ENCODE measurements at regions not wholly inside any gene's neighbourhood (a gene's known extent, or its start where the extent isn't known, plus 50 kb on each side); places are given as distances from the start of the nearest gene placed in this dataset.

DNA sequence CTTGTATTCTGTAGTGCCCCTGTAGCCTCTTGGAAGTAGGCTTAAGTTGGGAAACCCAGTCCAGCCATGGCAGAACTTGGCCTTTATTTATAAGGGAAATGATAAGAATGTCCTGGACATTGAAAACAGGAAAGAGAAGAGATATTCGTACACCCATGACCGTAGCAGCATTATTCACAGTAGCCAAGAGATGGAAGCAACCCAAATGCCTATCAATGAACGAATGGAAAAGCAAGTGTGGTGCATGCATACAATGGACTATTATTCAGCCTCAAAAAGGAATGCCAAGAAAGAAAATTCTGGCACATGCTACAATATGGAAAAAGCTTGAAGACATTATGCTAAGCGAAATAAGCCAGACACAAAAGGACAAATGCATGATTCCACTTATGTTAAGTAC lies 315.3 kb downstream of the CXCL12 start:
- in situ Hi-C loops (cut with HindIII; ENCODE audit: low pct_unique_long_range_greater_than_20kb, low sequenced_read_pairs), result no loop called here
- no peaks in the 10 kb centered on the region for H3K4me1 ChIP-seq (ENCODE audit: control insufficient read depth, insufficient read depth, low read length)
- ATAC-seq, result no peak
- TF ChIP-seq, protein P1, sequence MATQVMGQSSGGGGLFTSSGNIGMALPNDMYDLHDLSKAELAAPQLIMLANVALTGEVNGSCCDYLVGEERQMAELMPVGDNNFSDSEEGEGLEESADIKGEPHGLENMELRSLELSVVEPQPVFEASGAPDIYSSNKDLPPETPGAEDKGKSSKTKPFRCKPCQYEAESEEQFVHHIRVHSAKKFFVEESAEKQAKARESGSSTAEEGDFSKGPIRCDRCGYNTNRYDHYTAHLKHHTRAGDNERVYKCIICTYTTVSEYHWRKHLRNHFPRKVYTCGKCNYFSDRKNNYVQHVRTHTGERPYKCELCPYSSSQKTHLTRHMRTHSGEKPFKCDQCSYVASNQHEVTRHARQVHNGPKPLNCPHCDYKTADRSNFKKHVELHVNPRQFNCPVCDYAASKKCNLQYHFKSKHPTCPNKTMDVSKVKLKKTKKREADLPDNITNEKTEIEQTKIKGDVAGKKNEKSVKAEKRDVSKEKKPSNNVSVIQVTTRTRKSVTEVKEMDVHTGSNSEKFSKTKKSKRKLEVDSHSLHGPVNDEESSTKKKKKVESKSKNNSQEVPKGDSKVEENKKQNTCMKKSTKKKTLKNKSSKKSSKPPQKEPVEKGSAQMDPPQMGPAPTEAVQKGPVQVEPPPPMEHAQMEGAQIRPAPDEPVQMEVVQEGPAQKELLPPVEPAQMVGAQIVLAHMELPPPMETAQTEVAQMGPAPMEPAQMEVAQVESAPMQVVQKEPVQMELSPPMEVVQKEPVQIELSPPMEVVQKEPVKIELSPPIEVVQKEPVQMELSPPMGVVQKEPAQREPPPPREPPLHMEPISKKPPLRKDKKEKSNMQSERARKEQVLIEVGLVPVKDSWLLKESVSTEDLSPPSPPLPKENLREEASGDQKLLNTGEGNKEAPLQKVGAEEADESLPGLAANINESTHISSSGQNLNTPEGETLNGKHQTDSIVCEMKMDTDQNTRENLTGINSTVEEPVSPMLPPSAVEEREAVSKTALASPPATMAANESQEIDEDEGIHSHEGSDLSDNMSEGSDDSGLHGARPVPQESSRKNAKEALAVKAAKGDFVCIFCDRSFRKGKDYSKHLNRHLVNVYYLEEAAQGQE (IDR thresholded peaks at IDR 0.05; ENCODE audit: insufficient read depth in 1 of 2, low read depth in 2 of 2, low read length in 1 of 2), result no peak
- TF ChIP-seq POLR2AphosphoS5 (IDR thresholded peaks at IDR 0.05; ENCODE audit: low read depth, low read length) (no peak), CTCF (IDR thresholded peaks at IDR 0.05) (no peak), SIN3A (IDR thresholded peaks at IDR 0.05; ENCODE audit: borderline replicate concordance, insufficient read depth, low read depth, low read length) (no peak), TCF7L2 (IDR thresholded peaks at IDR 0.05; ENCODE audit: low read depth, low read length) (no peak)
- CTCF ChIA-PET, result no interaction called here
- no peaks in the 10 kb centered on the region for H3K36me3 ChIP-seq (ENCODE audit: control insufficient read depth, insufficient read depth, low read length)
- H3K9me3 ChIP-seq (ENCODE audit: control insufficient read depth, insufficient read depth, low read depth, low read length), result no peaks in the 10 kb centered on the region
- POLR2A ChIA-PET, result no interaction called here
- no peak for DNase-seq (ENCODE audit: low read depth, low spot score)
- BruUV-seq (replicated peaks), result no TSS peak
- H3K4me3 ChIP-seq (ENCODE audit: low read depth in 2 of 2, low read length in 2 of 2), result no peak overlapping the region
- no peak overlapping the region for H3K27ac ChIP-seq (ENCODE audit: low read length)
- H3K27me3 ChIP-seq (ENCODE audit: control insufficient read depth, insufficient read depth, low read length), result no peaks in the 10 kb centered on the region
- intact Hi-C loops (cut with micrococcal nuclease; ENCODE audit: unreplicated experiment), result no loop called here

DNA sequence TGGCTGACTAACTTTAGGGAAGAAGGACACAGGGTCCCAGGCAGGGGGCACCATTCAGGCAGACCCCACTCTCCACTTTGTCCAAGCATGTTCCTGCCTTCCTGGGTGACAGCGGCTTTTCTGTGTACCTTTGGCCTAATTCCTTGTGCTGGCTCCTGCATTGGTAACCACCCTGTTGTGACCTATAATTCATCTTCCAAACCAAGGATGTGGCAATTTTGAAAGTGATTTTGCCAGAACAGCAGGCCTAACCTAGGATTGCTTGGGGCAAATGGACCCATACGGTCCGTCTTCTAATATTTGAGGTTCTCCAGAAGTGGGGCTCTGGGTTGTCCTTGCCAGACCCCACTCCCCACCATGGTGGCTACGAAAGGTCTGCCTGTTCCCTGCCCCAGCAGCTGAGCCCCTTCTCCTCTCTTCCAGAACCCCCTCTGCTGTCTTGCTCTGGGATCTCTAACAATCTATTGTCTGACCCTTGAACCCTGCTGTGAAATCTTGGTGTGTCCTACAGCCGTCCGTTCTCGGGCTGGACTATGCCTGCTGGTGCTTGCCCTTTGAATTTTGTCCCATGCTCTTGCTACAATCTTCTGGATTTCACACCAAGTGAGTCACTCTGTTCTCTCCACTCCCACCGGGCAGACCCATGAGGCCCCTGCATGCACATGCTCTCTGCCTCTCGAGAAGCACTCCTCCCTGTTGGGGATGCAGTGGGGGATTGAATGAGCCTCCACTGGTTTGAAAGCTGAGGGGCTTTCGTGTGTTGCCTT lies 316.0 kb downstream of the CXCL12 start:
- BruUV-seq (replicated peaks), result no TSS peak
- no peaks in the 10 kb centered on the region for H3K4me1 ChIP-seq (ENCODE audit: control insufficient read depth, insufficient read depth, low read length)
- H3K27me3 ChIP-seq (ENCODE audit: control insufficient read depth, insufficient read depth, low read length), result no peaks in the 10 kb centered on the region
- no peak overlapping the region for H3K27ac ChIP-seq (ENCODE audit: low read length)
- H3K4me3 ChIP-seq (ENCODE audit: low read depth in 2 of 2, low read length in 2 of 2), result no peak overlapping the region
- intact Hi-C loops (cut with micrococcal nuclease; ENCODE audit: unreplicated experiment) (no loop called here), in situ Hi-C loops (cut with HindIII; ENCODE audit: low pct_unique_long_range_greater_than_20kb, low sequenced_read_pairs) (no loop called here)
- ATAC-seq (no peak), DNase-seq (ENCODE audit: low read depth, low spot score) (no peak)
- H3K36me3 ChIP-seq (ENCODE audit: control insufficient read depth, insufficient read depth, low read length), result no peaks in the 10 kb centered on the region
- no peaks in the 10 kb centered on the region for H3K9me3 ChIP-seq (ENCODE audit: control insufficient read depth, insufficient read depth, low read depth, low read length)
- CTCF ChIA-PET, result no interaction called here
- TF ChIP-seq CTCF (IDR thresholded peaks at IDR 0.05) (no peak), TCF7L2 (IDR thresholded peaks at IDR 0.05; ENCODE audit: low read depth, low read length) (no peak), POLR2AphosphoS5 (IDR thresholded peaks at IDR 0.05; ENCODE audit: low read depth, low read length) (no peak), SIN3A (IDR thresholded peaks at IDR 0.05; ENCODE audit: borderline replicate concordance, insufficient read depth, low read depth, low read length) (no peak)
- TF ChIP-seq, protein P1 (IDR thresholded peaks at IDR 0.05; ENCODE audit: insufficient read depth in 1 of 2, low read depth in 2 of 2, low read length in 1 of 2), result no peak
- POLR2A ChIA-PET, result no interaction called here
